GM19395 (cell line): ENCODE measurements at regions not wholly inside any gene's neighbourhood (a gene's known extent, or its start where the extent isn't known, plus 50 kb on each side); places are given as distances from the start of the nearest gene placed in this dataset.

Experiments used
- ATAC-seq: cut with Tn5 transposase; IDR thresholded peaks from one replicate; pipeline ENCODE4 v1.9.1; 2021; ENCODE audit warnings: mild to moderate bottlenecking, moderate library complexity; ENCODE audit not compliant: unreplicated experiment

GRCh38 chr3:117892431-117892841, 1142.2 kb downstream of the IGSF11 start:
- ATAC-seq = no peak

DNA sequence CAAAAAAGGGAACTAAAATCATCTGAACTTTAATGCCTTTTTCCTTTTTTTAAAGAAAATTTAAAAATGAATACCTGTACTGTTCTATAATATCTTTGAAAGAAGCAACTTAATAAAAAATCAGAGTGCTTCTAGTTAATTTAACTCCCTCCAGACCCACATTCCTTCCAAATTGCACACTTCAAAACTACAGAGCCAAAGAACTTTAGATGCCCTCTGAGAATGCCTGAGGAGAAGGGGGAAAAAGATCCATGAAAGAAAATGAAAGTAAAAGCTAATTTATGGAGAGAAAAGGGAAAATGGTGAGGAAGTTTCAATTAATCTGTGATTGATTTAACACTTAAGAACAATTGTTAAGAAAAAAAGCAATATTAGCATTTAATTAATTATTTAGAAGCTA, 1141.6 kb downstream of the IGSF11 start:
- ATAC-seq = no peak

DNA sequence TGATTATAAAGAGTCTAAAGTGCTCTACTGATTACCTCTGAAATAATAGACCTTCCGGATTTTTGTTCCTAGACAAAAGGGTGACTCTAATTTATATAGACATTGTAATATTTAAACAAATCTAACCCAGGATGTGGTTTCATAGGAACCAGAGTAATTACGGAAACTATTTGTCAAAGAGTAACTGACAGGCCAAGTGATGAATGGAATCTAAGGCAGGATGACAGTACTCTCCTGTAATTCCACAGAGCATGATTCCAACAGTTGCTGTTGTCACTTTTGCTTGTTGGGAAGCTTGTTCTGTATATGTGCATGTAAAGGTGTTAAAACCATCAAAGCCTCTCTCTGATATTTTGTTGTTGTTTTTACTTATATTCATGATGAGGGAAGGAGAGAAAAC, 1141.0 kb downstream of the IGSF11 start:
- ATAC-seq = no peak

- peak; percentile 78 for ATAC-seq
These were observed 1135.7 kb downstream of the IGSF11 start for GRCh38 chr3:117898722-117899522.

GRCh38 chr3:117903226-117903625, 1131.4 kb downstream of the IGSF11 start:
- no peak for ATAC-seq

- no peak for ATAC-seq
These were observed 1123.7 kb downstream of the IGSF11 start for GRCh38 chr3:117910820-117911521.

- ATAC-seq = no peak
These were observed 1122.3 kb downstream of the IGSF11 start for GRCh38 chr3:117912352-117912751.

DNA sequence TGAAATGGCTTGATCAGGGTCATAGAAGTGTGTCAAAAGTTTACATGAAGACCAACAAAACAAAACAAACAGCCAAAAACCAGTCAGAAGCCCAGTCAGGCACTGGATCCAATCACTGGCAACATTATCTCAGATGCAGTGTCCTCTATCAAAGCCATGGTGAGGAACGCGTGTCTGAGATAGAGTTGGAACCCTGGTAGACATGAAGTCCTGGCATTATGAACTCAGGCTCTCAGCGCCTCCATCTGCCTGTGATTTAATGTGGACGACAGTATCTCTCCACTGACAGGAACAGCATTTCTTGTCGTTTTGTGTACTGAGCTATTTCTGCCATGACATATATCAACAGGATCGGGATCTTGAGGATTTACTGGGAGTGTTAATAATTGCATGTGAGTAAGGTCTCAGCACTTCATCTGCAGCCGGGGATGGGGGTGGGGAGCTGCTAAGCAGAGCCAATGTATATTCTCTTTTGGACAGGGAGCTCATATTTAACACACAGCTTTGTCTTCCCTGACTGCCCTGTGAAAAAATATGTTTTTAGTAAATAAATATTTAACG, 1120.0 kb downstream of the IGSF11 start:
- no peak for ATAC-seq

DNA sequence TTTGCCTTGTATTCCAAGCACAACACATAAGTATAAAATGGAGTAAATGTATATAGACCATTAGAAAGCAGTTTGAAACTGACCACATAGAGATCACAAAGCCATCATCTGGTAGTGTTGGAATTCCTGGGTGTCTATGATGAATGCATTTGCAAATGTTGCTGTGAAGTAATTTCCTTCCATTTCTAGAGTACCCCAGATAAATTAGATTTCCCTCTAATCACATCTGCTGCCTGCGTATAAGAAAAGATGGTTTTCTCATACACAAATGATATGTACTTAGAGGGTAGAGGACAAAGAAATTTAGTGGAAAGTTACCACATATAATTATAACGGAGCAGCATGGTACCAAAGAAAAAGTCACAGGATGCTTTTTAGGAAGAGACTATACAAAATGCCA, 1117.8 kb downstream of the IGSF11 start:
- no peak for ATAC-seq

- ATAC-seq = no peak
These were observed 1115.0 kb downstream of the IGSF11 start for GRCh38 chr3:117919621-117920020.

GRCh38 chr3:117920253-117920898, 1114.3 kb downstream of the IGSF11 start:
- ATAC-seq = no peak

- no peak for ATAC-seq
These were observed 1113.2 kb downstream of the IGSF11 start for GRCh38 chr3:117921411-117921810.

GRCh38 chr3:117922039-117922438, 1112.6 kb downstream of the IGSF11 start:
- ATAC-seq = no peak

DNA sequence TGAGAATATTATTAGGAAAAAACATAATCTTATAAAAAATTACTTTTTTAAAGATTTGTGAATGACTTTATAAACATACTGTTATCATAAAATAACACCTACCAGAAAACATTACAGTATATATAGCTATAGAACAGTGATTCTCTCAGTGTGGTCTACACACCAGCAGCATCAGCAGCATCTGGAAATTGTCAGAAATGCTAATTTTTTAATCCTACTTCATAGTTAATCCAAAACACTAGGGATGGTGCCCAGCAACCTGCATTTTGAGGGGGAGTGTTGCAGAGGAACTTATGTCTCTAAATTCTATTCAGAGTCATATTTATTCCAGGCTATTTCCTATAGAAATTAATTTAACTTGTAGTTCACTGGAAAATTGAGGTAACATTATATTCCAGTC, 1107.8 kb downstream of the IGSF11 start:
- ATAC-seq = no peak

DNA sequence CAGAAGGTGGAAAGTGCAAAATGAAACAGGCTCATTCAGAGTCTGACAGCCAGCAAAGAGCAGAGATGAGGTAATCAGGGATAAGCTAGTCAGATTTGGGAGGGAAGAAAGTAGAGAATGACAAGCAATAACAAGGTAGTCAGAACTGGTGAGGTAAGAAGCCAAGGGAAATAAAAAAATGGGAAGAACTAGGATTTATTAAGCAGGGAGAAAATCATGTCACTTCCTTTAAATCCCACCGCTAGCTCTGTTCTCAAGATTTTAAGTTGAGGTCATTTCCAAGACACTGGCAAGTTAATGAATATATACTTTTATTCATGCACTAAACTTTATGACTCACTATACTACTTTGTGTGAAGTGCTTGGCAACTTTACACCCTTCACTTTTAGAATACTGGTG, 1106.8 kb downstream of the IGSF11 start:
- no peak for ATAC-seq

DNA sequence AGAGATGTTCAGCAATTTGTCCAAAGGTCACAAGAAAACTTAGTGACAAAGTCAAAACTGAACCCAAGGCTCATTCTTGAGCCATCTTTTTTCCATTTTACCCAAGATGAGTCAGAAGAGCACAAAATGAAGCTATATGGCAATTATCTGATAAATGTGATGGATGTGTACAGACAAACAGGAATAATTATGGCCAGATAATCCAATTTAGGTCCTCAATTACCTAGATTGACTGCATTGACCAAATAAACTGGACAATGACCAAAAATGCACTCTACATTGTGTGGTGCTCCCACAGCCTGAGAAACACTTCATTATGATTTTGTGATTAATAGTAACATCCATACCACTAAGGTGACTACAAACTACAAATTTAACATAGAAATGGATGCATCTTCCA, 1105.8 kb downstream of the IGSF11 start:
- no peak for ATAC-seq

- no peak for ATAC-seq
These were observed 1102.2 kb downstream of the IGSF11 start for GRCh38 chr3:117932441-117932840.

DNA sequence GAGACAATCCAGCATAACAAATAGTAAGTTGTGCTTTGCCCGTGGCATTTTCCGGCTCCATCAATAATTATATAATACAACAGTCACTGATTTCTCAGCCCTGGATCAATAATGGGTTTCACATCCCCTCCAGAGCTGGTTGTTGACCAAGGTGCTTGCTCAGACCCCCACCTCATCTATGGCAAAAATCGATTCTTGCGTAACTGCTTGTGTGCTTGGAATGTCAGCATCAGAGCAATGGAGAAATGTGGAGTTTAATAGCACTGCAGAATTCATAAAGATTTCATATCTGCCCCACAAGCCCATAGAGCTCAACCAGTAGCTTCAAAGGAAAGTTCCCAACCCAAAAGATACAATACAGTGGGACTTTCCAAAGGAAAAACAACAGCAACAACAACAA, 1098.5 kb downstream of the IGSF11 start:
- no peak for ATAC-seq

DNA sequence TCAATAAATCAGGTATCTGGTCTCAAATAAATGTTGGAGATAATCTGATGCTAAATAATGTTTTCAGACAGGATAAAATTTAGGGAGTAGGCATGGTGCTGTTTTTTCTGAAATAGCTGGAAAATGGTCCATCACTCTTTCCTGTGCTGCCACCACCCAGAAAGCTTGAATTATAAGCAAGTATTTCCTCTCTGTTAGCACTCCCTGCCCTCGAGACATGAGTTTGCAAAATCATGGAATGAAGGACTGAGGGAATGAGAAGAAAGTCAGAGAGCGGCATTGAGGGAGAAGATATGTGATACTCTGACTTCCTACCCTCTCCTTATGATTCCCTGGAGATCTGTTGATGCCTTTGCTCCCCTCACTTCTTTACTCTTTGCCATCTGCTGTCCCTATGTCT, 1095.7 kb downstream of the IGSF11 start:
- no peak for ATAC-seq

GRCh38 chr3:117939425-117940027, 1095.1 kb downstream of the IGSF11 start:
- no peak for ATAC-seq

DNA sequence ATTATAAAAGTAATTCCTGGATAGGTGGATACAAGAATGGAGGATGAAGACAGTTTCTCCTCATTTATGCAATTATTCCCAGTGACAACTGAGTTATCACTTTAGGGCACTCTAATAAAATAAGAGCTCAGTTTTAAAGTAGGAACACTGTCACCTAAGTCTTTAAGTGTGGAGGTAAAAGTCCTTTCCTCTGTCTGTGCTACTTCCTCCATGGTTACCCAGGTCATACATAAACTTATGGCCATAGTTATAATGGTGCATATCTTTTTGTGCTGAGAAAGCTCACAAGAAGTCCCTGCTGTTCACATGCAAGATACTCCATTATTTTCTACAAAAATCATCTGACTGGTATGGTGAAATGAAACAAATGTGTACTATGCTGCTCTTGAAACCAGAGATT, 1093.6 kb downstream of the IGSF11 start:
- no peak for ATAC-seq
